ENCODE measurements at regions not wholly inside any gene's neighbourhood (a gene's known extent, or its start where the extent isn't known, plus 50 kb on each side); places are given as distances from the start of the nearest gene placed in this dataset.

DNA sequence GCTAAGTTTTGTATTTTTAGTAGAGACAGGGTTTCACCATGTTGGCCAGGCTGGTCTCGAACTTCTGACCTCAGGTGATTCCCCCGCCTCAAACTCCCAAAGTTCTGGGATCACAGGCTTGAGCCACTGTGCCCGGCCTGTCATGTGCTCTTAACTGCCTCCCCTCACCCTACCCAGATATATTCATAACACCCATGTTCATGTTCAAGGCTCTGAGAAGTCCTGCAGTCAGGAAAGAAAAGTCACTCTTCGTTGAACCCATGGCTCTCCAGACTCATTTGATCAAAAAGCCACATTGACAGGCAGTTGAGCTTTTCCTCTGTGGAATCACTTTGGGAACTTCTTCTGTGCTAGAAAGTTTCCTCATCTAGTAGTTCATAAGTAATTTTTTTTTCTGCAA lies 545.5 kb upstream of the TBX3 start:
- Histone ChIP-seq H3K9me3 (ENCODE audit: control insufficient read depth, insufficient read depth, low read length) (no peaks in the 10 kb centered on the region), H3K9ac (ENCODE audit: low read depth, low read length) (no peak overlapping the region), H3K4me1 (ENCODE audit: insufficient read depth, low read length) (peaks cover 6% of the 10 kb centered on the region; the same call in 1 of the 2 replicates), H3K36me3 (ENCODE audit: insufficient read depth, low read length) (no peaks in the 10 kb centered on the region)

DNA sequence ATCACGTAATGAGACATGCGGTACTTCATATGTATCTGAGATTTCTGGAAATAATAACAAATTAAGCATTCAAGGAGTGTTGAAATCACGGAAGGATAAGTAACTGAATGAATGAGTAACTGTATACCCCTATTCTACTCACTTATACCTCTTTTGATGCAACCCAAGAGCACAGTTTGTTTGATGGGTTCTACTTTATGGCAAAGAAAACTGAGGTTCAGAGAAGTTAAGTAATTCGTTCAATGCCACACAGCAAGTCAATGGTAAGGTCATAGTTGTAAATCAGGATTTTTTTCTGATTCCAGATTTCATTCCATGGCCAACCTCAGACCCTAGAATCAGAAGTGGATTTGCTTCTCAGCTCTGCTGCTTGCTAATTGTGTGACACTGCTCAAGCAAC lies 544.5 kb upstream of the TBX3 start:
- Histone ChIP-seq H3K9me3 (ENCODE audit: control insufficient read depth, insufficient read depth, low read length) (no peaks in the 10 kb centered on the region), H3K9ac (ENCODE audit: low read depth, low read length) (no peak overlapping the region), H3K4me1 (ENCODE audit: insufficient read depth, low read length) (no peaks in the 10 kb centered on the region; the same call in 1 of the 2 replicates), H3K36me3 (ENCODE audit: insufficient read depth, low read length) (no peaks in the 10 kb centered on the region)

DNA sequence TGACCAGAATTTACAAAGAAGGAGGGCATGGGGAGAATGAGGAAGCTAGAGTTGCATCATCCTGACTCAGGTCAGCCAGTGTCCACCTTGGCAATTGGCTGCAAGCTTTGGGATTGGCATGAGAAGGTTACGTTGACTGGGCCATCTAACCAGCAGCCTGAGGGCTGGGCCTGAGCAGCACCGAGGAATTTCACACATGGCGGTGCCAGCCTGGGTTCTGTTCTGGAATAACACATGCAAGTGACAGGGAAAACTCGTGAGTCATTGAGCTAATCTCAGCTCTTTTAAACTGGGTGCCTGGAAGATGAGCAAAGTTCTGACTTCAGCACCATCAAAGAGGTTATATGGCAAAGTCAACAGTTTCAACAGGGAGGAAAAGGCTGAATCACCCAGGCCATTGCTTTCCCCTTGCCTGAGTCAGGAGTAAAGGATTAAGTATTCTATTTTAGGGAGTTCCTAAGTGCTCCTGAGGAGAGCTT lies 543.2 kb upstream of the TBX3 start:
- Histone ChIP-seq H3K4me1 (ENCODE audit: insufficient read depth, low read length) (no peaks in the 10 kb centered on the region; the same call in 1 of the 2 replicates), H3K9me3 (ENCODE audit: control insufficient read depth, insufficient read depth, low read length) (no peaks in the 10 kb centered on the region), H3K36me3 (ENCODE audit: insufficient read depth, low read length) (no peaks in the 10 kb centered on the region), H3K9ac (ENCODE audit: low read depth, low read length) (no peak overlapping the region)

DNA sequence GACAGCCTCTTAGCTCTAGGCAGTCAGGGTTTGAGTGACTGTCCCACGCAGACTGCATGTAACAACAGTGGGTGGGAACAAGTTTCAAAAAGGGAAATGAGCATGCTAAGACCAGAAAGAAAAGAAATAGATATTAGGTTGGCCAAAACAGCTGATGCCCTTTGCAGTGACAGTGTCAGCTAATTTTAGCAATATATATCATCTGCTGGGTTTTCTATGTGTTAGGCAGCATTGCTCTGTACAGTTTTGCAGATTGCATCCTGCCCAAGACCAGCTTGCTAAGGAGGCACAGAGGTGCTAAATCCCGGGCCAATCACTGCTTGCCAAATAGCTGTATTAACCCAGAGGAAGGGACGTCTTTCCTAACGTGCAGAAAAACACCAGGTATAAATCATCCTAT lies 541.9 kb upstream of the TBX3 start:
- Histone ChIP-seq H3K36me3 (ENCODE audit: insufficient read depth, low read length) (no peaks in the 10 kb centered on the region), H3K9me3 (ENCODE audit: control insufficient read depth, insufficient read depth, low read length) (no peaks in the 10 kb centered on the region), H3K4me1 (ENCODE audit: insufficient read depth, low read length) (no peaks in the 10 kb centered on the region; the same call in 1 of the 2 replicates), H3K9ac (ENCODE audit: low read depth, low read length) (no peak overlapping the region)

DNA sequence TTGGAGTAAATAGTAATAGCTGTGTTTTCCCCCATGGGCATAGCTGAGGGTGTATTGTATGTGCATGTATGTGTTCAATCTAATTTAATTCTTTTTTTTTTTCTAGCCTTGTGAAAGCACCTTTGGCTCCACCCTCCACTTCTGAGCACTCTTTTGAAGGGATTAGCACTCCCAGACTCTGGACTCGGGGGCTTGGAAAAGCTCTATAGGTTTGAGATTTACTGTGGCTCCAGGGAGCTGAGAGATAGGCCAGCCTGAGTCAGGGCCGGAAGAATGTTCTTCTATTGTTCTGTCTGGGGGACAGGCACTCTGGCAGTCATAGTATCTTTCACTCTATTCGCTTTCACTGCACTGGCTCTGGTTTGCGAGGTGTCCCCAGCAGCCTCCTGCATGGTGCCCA lies 540.0 kb upstream of the TBX3 start:
- Histone ChIP-seq H3K4me1 (ENCODE audit: insufficient read depth, low read length) (no peaks in the 10 kb centered on the region; the same call in 1 of the 2 replicates), H3K9me3 (ENCODE audit: control insufficient read depth, insufficient read depth, low read length) (no peaks in the 10 kb centered on the region), H3K36me3 (ENCODE audit: insufficient read depth, low read length) (no peaks in the 10 kb centered on the region), H3K9ac (ENCODE audit: low read depth, low read length) (no peak overlapping the region)

DNA sequence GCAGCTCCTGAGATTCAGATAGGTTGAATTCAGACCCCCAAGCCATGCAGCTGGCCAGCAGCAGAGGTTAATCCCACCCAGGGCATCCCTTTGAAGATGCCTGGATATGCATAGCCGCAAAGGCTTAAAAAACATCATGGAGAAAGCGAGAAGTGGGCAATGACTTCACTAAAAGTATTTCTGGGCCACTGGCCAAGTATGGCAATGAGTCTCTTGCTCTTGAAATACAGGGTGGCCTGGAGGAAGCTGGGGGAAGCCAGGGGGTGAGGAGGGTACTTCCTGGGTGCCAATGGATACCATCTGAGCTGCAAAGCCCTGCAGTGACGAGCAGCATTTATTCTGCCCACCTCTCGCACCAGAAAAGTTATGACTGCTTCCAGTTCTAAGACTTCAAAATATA lies 539.3 kb upstream of the TBX3 start:
- Histone ChIP-seq H3K36me3 (ENCODE audit: insufficient read depth, low read length) (no peaks in the 10 kb centered on the region), H3K9me3 (ENCODE audit: control insufficient read depth, insufficient read depth, low read length) (no peaks in the 10 kb centered on the region), H3K9ac (ENCODE audit: low read depth, low read length) (no peak overlapping the region), H3K4me1 (ENCODE audit: insufficient read depth, low read length) (no peaks in the 10 kb centered on the region; the same call in 1 of the 2 replicates)

DNA sequence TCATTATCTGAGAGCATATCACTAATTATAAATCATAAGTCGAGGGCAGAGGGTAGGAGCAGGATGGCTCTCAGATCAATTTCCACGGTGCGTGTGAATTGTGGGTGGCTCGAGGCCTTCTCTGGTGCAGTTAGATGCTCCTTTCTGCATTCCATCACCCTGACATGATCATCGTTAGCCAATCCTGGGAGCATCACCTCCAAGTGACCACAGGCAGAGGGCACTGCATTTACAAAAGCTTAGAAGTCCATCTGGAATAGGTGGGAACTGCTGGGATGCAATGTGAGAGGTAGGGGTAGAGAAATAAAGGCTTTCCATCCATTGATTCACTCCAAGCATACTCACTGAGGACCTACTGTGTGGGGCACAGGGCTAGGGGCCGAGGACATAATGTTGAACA lies 538.2 kb upstream of the TBX3 start:
- Histone ChIP-seq H3K36me3 (ENCODE audit: insufficient read depth, low read length) (no peaks in the 10 kb centered on the region), H3K9me3 (ENCODE audit: control insufficient read depth, insufficient read depth, low read length) (no peaks in the 10 kb centered on the region), H3K4me1 (ENCODE audit: insufficient read depth, low read length) (no peaks in the 10 kb centered on the region; the same call in 1 of the 2 replicates), H3K9ac (ENCODE audit: low read depth, low read length) (no peak overlapping the region)

DNA sequence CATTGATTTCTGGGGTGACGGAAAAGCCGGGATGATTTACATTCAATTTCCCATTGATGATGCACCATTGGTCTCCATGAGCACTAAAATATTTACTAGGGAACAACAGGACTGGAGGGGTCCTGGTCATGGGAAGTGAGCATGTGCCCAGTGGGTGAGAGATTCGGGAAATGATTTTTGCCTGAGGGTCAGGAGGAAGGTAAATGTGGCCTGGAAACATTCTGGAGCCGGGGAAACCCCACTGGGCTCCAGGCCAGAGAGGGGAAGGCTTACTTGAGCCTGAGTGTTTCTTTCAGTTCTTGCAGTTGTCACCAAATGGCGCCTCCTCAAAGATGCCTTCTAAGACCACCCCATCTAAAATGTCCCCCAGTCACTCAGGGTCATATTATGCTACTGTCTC lies 532.3 kb upstream of the TBX3 start:
- Histone ChIP-seq H3K36me3 (ENCODE audit: insufficient read depth, low read length) (no peaks in the 10 kb centered on the region), H3K9ac (ENCODE audit: low read depth, low read length) (no peak overlapping the region), H3K9me3 (ENCODE audit: control insufficient read depth, insufficient read depth, low read length) (no peaks in the 10 kb centered on the region), H3K4me1 (ENCODE audit: insufficient read depth, low read length) (no peaks in the 10 kb centered on the region)

DNA sequence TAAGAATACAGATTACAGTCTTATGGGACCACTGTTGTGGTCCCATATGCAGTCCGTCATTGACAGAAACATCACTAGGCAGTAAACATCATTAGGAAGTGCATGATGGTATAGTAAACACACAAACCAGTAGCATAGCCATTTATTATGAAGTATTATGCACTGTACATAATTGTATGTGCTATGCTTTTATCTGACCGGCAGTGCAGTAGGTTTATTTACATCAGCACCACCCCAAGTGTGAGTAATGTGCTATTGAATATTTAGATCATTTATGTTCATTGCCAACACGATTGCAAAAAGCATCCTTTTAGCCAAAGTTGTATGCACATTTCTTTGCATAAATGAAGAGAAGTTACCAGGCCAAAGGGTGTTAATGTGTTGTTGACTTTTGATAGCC lies 531.6 kb upstream of the TBX3 start:
- H3K36me3 ChIP-seq (ENCODE audit: insufficient read depth, low read length), result no peaks in the 10 kb centered on the region

DNA sequence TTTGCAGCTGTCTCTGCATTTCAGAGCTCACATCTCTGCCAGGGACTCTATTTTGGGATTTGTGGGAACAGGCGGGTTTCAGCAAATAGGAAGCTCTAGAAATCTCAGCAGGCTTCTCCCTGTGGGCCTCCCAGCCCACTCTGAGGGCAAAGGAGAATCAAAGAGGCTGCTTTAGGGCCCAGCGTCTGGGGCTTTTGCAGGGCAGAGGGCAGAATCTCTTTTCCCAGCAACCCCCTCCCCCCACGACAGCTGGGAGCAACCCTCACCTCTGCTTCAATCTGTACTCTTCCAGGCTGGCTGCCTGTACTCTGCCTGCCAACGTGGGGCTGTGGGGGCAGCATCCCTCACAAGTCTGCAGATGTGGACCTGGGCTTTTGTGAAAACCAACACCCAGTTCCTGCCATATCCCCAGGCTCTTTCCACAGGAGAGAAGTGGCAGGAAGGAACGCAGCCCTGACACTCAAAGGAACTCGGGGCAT lies 529.6 kb upstream of the TBX3 start:
- H3K9ac ChIP-seq (ENCODE audit: low read depth, low read length), result no peak overlapping the region
- no peaks in the 10 kb centered on the region for H3K9me3 ChIP-seq (ENCODE audit: control insufficient read depth, insufficient read depth, low read length)
- no peaks in the 10 kb centered on the region for H3K4me1 ChIP-seq (ENCODE audit: insufficient read depth, low read length)
- H3K36me3 ChIP-seq (ENCODE audit: insufficient read depth, low read length), result no peaks in the 10 kb centered on the region

More for the DNA sequence above, 531.6 kb upstream of the TBX3 start:
- H3K9ac ChIP-seq (ENCODE audit: low read depth, low read length), result no peak overlapping the region
- H3K4me1 ChIP-seq (ENCODE audit: insufficient read depth, low read length), result no peaks in the 10 kb centered on the region
- H3K9me3 ChIP-seq (ENCODE audit: control insufficient read depth, insufficient read depth, low read length), result no peaks in the 10 kb centered on the region

DNA sequence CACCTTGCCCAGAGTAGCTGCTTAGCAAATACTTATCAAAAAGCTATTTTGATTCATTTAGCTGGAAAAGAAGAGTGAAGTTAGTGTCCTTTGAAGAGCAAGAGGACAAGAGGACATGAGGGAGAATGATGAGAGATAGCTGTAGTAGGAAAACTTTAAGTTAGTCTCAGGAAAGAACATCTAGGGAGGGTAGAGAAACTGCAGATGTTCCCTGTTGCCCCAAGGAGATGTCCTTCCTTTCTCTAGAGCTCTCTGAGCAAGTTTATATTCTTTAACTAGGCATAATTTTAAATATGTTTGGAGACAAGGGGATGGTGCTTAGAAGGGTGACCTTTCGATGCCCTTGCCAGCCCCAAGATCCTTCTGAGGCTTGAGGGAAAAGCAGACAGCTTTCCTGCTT lies 529.1 kb upstream of the TBX3 start:
- H3K4me1 ChIP-seq (ENCODE audit: insufficient read depth, low read length), result no peaks in the 10 kb centered on the region
- H3K9me3 ChIP-seq (ENCODE audit: control insufficient read depth, insufficient read depth, low read length), result no peaks in the 10 kb centered on the region
- H3K9ac ChIP-seq (ENCODE audit: low read depth, low read length), result no peak overlapping the region
- no peaks in the 10 kb centered on the region for H3K36me3 ChIP-seq (ENCODE audit: insufficient read depth, low read length)

DNA sequence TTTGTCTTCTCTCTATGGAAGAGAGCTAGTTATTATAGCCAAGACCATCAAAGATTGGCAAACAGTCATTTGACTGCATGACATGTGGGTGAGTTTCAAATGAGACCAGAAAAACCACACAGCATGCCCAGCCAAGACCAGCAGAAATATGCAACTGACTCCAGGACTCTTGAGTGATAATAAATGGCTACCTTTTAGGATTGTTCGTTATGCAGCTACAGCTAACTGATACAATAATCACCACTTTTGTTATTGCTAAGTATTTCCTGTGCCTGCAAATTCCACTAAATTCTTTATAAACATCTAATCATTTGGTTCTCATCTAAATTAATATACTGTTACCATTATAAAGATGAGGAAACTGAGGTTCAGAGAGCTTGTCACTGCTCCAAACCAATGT lies 528.4 kb upstream of the TBX3 start:
- H3K4me1 ChIP-seq (ENCODE audit: insufficient read depth, low read length), result no peaks in the 10 kb centered on the region
- H3K9ac ChIP-seq (ENCODE audit: low read depth, low read length), result no peak overlapping the region
- H3K36me3 ChIP-seq (ENCODE audit: insufficient read depth, low read length), result no peaks in the 10 kb centered on the region
- no peaks in the 10 kb centered on the region for H3K9me3 ChIP-seq (ENCODE audit: control insufficient read depth, insufficient read depth, low read length)

DNA sequence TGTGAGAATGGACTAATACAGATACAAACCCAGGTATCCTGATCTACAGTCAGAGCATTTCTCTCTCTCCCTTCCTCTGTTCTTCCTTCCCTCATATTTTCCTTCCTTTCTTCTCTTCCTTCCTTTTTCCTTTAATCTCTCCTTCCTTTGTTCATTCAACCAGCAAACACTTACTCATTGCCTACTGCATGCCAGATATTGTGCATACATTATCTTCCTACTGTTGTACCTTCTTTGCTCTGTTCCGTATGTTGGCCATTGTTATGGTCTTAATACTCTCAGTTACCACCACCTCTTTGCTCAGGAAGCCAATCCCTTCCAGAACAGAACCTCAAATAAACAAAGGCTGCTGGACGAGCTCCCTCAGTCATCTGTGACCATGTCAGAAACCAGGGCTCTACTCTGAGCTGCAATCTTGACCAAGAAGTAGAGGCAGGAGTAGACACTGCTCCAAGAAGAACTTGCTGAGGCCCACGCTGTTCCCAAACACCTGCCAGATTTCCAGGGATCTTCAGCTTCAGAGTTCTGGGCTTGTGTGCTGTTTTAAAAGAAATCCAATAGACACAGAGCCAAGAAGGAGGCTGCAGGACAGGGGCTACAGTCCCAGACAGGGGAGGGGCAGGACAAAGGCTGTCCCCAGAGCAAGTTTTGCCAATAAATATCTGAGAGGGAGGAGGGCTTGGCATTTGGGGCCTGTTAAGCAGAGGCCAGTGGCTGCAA lies 526.7 kb upstream of the TBX3 start:
- no peaks in the 10 kb centered on the region for H3K9me3 ChIP-seq (ENCODE audit: control insufficient read depth, insufficient read depth, low read length)
- H3K4me1 ChIP-seq (ENCODE audit: insufficient read depth, low read length), result peaks cover 2% of the 10 kb centered on the region; the same call in 1 of the 2 replicates
- no peak overlapping the region for H3K9ac ChIP-seq (ENCODE audit: low read depth, low read length)
- no peaks in the 10 kb centered on the region for H3K36me3 ChIP-seq (ENCODE audit: insufficient read depth, low read length)

DNA sequence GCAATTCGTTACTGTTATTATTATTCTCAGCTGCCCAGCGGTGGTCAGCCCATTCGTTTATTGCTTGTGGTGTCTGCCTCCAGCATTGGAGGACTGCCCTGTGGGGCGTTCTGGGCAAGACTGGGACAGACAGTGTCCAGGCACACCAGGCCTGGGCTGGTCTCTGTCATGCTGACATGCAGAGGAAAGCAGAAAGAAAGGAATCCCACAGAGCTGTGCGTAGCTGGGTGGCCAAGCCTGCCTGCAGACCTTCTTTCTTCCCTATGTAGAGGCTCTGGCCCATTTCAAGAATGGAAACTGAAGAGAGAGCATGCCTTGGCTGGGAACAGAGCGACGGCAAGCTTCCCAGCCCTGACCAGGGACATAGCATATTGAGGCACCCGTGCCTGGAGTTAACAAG lies 525.3 kb upstream of the TBX3 start:
- no peak overlapping the region for H3K9ac ChIP-seq (ENCODE audit: low read depth, low read length)
- no peaks in the 10 kb centered on the region for H3K9me3 ChIP-seq (ENCODE audit: control insufficient read depth, insufficient read depth, low read length)
- peaks cover 7% of the 10 kb centered on the region; the same call in 1 of the 2 replicates for H3K4me1 ChIP-seq (ENCODE audit: insufficient read depth, low read length)
- no peaks in the 10 kb centered on the region for H3K36me3 ChIP-seq (ENCODE audit: insufficient read depth, low read length)

DNA sequence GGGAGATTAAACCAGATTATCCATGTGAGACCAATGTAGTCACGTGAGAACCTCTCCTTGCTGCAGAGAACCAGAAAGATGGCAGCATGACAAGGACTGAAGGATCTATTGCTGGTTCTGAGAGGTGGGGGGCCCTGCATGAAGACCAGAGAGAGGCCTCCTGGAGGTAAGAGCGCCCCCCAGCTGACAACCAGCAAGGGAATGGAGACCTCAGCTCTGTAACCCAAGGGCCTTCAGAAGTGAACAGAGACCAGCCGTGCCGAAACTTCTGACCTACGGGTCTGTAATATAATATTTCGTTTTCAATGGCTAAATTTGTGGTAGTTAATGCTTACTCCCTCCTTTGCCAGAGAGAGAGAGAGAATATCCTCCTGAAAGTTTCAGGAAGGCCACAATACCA lies 524.1 kb upstream of the TBX3 start:
- H3K4me1 ChIP-seq (ENCODE audit: insufficient read depth, low read length), result peaks cover 7% of the 10 kb centered on the region; the same call in 1 of the 2 replicates
- H3K9ac ChIP-seq (ENCODE audit: low read depth, low read length), result no peak overlapping the region
- no peaks in the 10 kb centered on the region for H3K9me3 ChIP-seq (ENCODE audit: control insufficient read depth, insufficient read depth, low read length)
- no peaks in the 10 kb centered on the region for H3K36me3 ChIP-seq (ENCODE audit: insufficient read depth, low read length)

Measured in ES-I3 (cell line).